NCI-H1092 (cell line): ENCODE measurements at regions not wholly inside any gene's neighbourhood (a gene's known extent, or its start where the extent isn't known, plus 50 kb on each side); places are given as distances from the start of the nearest gene placed in this dataset.

ENCODE experiments used
- DNase-seq: peaks from one replicate; lab custom pipeline; 2025; lab: John Stamatoyannopoulos, UW

DNA sequence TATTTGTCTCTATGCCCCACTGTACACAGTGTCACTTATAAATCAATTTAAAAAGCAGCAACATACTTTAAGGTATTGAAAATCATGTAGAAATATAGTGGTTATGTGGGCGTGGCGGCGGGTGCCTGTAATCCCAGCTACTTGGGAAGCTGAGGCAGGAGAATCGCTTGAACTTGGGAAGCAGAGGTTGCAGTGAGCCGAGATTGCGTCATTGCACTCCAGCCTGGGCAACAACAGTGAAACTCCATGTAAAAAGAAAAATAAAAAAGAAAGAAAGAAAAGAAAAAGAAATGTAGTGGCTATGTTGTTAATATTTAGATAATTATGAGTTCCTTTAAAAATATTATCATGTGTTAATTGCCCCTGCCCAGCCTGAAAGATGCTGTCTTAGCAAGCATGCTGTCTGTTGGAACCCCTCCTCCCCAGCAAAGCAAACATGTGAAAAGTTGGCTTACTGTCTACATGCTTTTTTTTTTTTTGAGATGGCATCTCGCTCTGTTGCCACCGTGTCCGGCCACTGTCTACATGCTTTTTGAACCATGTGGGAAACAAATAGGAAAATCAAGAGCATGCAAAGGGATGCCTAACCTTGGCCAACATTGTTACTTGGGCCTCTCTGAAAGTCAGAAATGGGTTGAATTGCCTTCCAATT is 151.4 kb upstream of the TSHZ2 start:
- no peak for DNase-seq

DNA sequence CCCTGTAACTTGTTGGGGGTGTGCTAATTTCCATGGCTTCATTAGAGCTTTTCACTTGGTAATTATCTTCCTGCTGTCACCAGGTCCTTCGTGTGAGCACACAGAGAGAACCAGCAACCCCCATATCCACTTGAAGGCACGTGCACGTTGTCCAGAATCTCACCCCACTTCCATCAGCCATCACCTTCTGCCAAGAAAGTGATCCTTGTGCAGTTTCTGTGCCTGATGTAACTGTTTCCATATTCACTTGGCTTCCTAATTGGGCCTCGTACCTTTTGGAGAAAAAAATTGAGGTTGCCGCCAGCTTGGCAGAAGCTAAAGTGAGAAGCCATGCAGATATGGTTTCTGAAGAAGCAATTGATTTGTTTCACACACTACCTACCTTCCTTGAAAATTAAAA is 153.7 kb upstream of the TSHZ2 start:
- DNase-seq, result no peak

DNA sequence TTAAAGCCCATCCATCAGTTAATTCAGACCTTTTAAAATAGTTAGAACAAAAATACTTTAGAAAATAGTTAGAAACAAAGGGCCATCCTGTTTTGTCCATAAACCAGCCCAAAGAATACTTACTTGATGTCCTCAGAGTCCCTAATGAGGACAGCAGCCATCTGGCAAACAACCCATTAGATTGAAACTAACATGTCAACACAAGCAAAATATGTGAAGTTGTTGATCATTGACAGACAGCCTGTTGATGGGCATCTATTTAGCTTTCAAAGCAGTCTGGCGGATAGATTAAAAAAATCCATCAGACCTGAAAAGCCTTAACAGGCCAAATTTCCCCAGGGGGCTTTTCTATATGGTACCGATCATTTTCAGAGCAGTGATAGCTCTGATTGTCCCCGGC is 154.2 kb upstream of the TSHZ2 start:
- no peak for DNase-seq

DNA sequence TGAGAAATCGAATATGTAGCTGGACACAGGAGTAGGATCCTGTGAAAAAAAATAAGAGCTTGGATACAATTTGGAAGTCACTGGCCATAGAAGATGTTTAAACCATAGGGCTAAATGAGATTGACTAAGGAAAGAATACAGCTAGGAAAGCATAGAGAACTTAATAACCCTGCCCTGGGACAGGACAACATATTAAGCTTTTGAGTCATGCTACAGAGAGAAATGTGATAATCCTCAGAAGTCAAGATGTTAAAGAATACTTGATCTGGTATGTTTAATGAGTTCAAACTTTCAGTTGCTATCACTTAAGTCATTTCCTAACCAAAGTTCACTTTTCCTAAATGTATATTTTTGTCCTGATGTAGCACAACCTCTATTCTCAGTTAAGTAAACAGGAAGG is 154.6 kb upstream of the TSHZ2 start:
- DNase-seq, result no peak

DNA sequence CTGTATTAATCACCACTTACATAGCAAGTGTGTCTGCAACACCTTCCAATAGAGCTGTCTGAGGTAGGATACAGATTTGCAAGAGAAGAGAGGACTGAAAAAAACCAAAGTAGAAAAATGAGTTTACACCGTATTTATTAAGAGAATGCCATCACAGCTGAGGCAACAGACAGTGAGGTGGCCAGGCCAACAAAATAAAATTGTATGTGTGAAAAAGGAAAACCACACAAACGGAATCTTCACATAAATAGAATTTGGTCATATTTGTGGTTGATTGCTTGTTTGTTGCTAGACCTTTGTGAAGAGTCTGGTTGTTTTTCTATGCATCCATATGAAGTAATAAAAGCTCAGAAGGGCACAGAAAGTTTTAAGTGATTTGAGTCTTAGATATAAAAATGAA is 157.8 kb upstream of the TSHZ2 start:
- DNase-seq, result no peak

DNA sequence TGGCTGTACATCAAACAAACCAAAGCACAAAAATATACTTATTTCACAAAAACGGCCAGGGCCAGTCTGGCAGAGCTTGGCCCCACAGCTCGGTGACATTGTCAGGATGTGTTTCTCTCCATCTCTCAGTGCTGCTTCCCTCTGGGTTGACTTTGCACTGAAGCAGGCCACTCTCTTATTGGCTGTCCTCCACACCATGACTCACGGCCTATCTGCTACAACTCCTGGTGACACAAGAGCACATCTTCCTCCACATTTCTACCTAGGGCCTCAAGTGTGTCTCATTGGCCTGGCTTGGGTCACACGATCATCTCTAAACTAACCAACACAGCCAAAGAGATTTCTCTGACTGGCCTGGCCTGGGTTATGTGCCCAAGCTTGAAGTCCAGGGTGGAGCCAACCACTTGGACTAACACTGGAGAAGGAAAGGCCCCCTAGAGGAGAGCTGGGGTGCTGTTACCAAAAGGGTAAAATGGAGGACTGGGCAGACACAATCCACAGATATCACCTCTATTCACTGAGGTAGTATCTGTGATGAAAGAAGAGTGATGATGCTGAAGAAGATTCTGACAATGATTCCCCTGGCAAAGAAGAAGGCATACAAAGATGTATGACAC is 159.8 kb upstream of the TSHZ2 start:
- DNase-seq, result no peak

DNA sequence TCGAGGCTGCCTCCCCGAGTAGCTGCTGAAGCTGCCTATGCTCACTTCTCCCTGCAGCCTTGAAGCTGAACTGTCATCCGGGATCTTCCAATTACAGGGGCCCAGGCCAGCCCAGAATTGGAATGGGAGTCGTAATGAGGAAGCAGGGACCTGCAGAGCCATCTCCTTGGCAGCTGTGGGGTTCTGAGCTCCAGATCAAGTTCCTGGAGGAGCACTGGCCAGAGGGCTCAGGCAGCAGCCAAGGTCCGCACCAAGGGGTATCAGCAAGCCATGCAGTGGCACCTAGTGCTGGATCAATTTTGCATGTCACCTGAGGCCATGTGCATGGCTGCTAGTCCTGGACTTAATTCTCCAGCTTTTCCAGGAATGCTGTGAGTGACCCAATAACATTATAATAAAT is 163.2 kb upstream of the TSHZ2 start:
- no peak for DNase-seq

DNA sequence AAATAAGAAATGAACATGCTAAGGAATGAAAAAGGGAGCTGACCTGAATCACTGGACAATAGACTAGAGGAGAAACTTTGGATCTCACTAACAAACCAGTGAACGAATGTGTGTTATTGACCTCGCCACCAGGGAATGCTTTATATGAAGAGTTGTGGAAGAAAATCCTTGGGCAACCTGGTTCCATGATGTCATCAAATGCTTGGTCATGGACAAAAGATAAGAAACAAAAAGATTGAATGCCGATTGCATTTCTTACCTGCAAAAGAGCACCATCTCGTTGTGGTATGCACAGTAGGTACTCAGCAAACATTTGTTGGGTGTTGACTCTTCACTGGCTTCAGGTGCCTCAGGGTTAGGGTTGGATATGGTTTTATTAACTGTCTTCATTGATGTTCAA is 165.2 kb upstream of the TSHZ2 start:
- no peak for DNase-seq

DNA sequence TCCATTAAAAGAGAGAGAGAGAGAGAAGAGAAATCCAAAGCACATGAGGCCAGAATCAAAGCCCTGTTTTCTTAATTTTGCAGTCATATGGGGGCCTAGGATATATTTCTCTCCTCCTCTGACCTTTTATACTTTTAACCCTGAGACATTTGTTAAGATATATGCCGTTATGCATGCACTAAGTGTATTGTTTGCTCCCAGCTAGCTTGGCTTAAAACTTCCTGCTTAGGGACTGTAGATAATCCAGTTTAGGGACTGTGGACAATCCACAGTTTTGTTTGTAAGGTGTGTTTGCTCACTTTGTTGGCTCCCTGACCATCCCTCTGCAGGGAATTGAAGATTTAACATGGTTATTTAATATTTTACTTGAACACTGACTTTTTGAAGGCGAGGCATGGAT is 166.3 kb upstream of the TSHZ2 start:
- no peak for DNase-seq

DNA sequence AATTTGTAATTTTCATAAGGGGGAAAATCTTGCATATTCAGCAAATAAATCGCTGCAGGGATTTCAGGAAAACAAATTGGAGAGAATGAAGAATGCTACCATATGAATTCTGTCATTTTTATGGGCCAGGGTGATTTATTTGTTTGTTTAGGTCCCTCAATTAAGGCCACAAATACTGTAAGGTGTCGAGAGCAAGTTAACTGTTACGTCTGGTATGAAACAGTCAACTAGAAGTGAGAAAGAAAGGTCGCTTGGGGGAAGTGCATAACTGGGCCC is 166.9 kb upstream of the TSHZ2 start:
- no peak for DNase-seq

DNA sequence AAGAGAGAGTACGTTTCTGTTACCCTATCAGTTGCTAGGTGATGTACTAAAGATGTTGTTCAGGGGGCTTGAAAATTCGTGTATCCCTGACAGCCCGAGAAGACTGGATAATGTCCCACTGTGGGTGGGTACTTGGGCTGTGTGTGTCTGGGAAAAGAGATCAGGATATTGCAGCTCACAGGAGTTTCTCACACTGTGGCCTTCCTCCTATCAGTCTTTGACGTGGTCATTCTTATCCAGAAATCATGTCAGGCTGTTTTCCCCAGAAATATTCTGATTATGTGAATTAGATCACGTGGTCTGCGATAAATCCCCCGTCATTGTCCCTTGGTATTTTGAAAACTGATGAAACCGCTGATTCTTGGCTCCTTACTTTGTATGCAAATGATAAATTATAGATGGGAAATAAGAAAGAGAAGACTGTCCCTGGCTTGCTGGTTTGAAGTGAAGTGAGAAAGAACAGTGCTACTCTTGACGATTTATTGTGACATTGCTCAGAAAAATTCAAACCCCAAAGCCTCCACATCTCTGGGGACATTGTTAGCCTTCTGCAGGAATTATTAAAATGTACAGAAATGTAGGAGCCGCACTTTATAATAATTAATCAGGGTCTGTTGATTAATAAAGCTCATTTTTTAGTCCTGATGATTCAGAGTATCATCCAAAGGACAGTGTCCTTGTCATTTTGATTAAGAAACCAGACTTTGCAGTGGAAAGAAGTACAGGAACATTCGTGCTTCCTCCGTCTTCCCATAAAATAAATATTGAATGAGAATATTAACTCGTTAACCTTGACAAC is 167.5 kb upstream of the TSHZ2 start:
- DNase-seq, result no peak

DNA sequence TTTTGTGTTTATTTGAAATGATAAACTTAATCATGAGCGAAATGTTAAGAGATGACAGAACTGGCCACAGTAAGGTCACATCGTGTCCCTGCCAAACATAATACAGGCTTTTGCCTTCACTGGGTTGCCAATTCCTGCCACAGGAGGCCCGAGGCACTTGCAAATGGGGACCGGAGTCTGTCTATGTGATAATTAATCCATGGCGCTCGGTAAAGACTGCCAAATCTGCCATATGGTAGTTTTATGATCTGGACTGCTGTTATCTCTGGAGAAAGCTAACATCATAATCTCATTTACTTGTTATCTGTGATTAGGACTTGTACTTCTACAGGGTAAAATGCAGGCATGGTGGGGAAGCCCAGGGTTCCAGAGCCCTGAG is 170.5 kb upstream of the TSHZ2 start:
- DNase-seq, result no peak

DNA sequence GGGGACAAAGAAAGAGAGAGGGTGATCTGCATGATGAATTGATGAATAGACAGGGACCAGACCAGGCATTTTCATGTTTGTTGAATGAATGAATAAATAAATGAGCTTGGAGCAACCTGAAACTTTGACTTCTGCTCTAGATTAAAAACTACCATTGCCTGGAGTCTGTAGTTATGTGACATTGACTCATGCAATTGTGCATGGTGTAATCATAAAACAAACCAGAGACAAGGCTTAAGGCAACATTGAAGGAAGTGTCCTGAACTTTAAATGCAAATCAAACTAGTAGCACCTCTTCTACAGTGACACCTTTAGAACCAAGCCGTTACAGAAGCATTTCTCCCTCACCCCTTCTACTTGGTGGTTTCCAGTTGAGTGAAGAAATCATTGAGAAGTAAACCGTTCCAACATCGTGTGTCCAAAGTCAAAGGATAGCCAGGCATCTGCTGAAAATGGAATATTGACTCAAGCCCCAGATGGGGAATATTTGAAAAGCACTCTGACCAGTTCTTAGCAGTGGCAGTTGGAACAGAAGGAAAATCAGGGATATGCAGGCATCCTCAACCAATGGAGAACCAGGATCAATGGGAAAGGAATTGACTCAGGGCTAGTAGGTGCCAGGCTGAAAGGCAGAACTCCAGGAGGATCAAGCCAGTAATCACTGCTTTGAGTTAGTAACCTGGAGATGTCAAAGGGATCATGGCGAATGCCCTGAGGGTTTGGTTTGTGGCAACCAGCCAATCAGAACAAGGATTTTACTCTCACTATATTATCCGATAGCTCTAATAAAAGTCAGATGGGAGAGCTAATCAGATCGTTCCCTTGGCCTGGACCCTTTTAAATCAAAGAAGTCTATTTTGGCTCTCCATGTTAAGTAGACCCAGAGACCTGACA is 171.2 kb upstream of the TSHZ2 start:
- DNase-seq, result no peak

DNA sequence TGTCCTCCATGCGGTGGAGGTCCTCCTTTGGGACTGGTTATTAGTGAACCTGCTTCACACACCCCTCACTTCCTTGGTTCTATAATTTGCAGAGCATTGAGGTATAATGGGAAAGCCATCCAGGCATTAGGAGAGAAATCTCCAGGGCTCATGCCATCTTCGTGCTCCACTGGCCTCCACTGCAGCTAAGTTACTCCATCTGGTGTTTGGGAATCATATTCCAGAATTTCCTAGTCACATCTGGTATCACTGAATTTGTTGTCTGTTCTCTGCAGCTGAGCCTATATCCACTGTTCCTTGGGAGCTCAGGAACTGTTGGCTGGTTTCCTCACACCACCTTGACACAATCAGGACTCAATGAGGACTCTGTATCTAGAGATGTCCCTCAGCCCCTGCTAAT is 173.0 kb upstream of the TSHZ2 start:
- no peak for DNase-seq

DNA sequence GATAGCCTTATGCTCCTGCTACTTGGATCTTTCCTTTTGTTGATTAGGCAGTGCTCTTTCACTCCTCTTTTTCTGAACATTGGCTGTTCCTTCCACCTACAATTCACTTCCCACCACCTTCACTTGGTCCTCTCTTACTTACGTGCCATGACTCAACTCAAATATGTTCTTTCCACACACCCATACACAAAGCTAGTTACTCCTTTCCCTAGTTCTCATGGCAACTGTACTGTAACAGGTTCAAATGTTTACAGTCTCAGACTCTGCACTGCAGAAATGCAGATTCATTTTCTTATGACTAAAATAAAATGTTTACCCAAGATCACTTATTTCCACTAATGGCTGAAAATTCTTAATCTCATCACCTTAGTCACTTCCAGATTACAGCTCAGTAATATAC is 174.0 kb upstream of the TSHZ2 start:
- DNase-seq, result no peak

DNA sequence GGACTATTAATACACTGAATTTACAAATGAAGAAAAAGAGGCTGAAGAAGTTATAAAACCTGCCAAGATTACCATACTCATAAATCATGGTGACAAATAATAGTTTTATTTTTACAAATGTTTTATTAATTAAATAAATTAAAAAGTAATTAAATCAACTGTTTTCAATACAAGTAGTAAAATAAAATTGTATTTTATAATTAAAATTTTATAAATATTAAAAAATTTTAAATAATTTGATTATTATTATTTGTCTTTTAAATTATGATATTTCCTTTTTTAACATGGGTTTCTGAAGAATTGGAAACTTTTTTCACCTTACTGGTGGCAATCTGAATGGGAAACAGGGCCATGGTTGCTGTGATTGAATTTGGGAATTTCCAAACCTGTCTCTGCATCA is 177.3 kb upstream of the TSHZ2 start:
- no peak for DNase-seq

DNA sequence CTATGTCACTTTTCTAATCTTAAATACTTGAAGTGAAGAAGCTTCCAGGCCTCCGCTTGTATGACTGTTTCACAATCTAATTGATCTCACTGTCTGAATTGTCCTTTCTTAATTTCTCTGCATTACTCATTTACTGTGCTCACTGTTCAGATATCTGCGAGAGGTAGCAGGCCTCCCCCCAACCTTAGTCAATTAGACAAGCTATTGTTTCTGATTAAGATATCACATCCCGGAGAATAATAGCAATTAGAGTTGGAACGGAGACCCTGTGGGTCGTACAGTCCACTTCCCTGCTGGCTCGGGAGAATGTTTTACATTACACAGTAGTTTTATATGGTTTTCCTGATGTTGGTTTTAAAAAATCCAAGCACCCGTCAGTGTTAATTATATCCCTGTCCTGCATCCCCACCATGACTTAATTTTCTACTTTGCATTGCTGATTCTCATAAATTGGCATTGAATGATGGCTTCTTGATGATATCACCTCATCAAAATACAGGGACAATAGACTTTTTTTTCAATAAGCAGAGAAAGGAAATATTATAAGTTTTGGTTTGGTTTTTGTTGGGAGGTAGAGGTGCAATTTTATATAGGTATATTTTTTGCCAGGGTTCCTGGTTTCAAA is 178.7 kb upstream of the TSHZ2 start:
- DNase-seq, result no peak

DNA sequence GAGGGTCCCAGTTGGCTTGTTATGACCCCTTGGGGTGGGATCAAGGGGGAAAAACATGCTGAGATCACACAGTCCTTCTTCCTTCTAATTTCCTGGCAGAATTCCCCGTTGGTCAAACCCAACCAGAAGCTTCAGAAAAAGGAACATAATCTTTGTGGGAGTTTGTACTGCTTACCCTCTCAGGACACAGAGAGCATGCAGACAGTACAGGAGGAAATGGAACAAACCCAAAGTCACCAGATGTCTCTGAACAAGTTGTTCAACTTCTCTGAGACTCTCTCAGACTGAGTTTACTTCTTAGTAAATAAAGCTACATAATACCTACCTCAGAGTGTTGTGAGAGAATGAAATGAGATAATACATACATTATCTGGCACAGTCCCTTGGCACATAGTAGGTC is 181.1 kb upstream of the TSHZ2 start:
- DNase-seq, result no peak

DNA sequence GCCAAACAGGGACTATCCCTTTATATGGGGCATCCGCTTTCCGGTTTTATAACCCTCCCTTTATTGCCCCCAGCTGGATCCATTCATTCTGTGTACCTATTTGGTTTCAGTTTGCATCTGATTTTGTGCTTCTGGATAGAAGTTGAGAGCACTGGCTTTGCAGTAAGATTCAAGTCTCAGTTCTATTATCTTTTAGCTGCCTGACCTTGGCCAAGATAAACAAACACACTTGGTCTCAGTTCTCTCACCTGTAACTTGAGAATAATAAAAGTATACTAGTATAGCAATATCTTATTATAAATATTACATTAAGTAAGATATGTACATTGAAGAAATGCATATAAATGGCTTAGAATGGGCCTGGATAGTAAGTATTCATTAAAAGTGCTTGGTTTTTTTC is 182.4 kb upstream of the TSHZ2 start:
- peak; percentile 6 for DNase-seq

DNA sequence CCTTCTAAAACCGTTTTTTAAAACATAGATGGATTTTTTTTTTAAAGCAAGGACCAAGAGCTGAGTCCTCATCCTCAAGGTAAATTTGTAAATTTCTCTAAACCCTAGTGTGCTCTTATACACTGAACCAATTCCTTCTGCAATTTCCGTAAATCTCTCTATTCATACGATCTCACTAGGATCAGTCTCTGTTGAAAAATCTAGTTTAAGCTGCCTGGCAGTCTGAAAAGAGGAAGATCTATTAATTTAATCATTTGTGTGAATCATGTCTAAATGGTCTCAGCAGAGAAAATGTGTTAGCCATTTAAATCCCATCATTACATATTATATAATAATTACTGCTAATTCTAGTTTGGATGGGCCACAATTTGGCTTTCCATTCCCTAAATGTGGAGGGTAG is 184.2 kb upstream of the TSHZ2 start:
- DNase-seq, result no peak

DNA sequence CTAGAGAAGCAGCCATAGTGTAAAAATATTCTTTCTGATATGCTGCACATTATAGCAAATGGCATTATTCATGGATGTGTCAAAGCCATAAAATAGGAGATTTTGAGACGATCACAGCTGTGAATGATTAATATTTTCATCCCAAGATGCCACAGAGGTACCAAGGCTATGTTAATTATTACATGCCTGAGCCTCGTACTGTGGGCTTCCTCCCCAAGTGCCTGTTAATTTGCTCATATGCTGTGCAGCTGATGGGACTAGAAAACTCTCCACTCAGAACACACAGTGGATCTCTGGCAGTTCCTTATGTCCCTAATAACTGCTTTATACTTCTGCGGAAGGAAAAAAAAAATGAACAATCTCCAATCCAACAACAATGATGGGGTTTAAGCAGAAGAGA is 184.9 kb upstream of the TSHZ2 start:
- DNase-seq, result no peak

DNA sequence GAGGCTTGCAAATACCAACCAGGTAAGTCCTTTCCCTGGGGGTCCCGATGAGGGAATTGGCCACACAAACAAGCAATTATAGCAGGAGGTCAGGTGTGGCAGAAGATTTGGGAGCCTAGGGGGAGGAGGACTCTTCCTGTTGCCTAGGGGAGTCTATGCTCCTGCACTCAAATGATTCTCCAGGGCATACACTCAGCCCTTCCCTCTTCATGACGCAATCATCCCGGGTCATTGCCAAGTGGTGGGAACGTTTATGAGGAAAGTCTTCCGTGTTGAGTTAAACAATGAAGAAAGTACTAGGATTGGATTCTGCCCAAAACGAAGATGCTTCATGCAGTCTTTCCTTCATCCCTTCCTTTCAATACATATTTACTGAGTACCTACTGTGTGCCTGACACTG is 186.5 kb upstream of the TSHZ2 start:
- DNase-seq, result no peak
